Natural killer cell (primary cell): ENCODE measurements at regions not wholly inside any gene's neighbourhood (a gene's known extent, or its start where the extent isn't known, plus 50 kb on each side); places are given as distances from the start of the nearest gene placed in this dataset.
"Not testable (repeated sequence)": the region's sequence is repeated elsewhere in the genome, so short reads cannot be mapped to it uniquely, and the experiment has no call there.

Experiments
- ATAC-seq, 3 donors: fragments of 150-1000 bp in 2 of 3; fragments of 200-7000 bp in 1 of 3; cut with Tn5 transposase; 1 replicate in 1 of 3; 2 replicates in 2 of 3; pipeline ENCODE4 v1.10.0; 2021; ENCODE audit warnings: mild to moderate bottlenecking in 2 of 3, moderate library complexity in 2 of 3
- DNase-seq, 2 donors: peaks; one replicate each; pipeline versions ENCODE4 v3.0.0 to v3.0.0-alpha.2; 2013 to 2021; ENCODE audit warnings: mixed read lengths in 1 of 2
- H3K27ac ChIP-seq: one replicate; pipeline ENCODE4 v1.5.1; 2013; ENCODE audit warnings: mild to moderate bottlenecking, low read length
- H3K27me3 ChIP-seq: one replicate; pipeline ENCODE4 v1.6.1; 2013; ENCODE audit warnings: low read length; ENCODE audit not compliant: control insufficient read depth, insufficient read depth
- H3K36me3 ChIP-seq: one replicate; pipeline ENCODE4 v1.6.1; 2013; ENCODE audit warnings: low read length; ENCODE audit not compliant: control insufficient read depth, insufficient read depth
- H3K4me1 ChIP-seq: one replicate; pipeline ENCODE4 v1.6.1; 2013; ENCODE audit warnings: low read length; ENCODE audit not compliant: control insufficient read depth, insufficient read depth
- H3K4me3 ChIP-seq: one replicate; pipeline ENCODE4 v1.5.1; 2013; ENCODE audit warnings: low read length
- H3K9me3 ChIP-seq: one replicate; pipeline ENCODE4 v1.6.1; 2013; ENCODE audit warnings: low read length; ENCODE audit not compliant: control insufficient read depth, insufficient read depth
- H3K27ac Mint-ChIP-seq, 2 donors: one replicate each; pipeline ENCODE4 v1.8.0; 2022; ENCODE audit warnings: mild to moderate bottlenecking in 2 of 2, mixed read lengths in 2 of 2, moderate library complexity in 1 of 2
- H3K27me3 Mint-ChIP-seq, 2 donors: one replicate each; pipeline ENCODE4 v1.8.0; 2022; ENCODE audit warnings: low read depth in 2 of 2, mixed read lengths in 2 of 2
- H3K36me3 Mint-ChIP-seq: one replicate; pipeline ENCODE4 v1.8.0; 2022; ENCODE audit warnings: mixed read lengths
- H3K4me1 Mint-ChIP-seq, 2 donors: one replicate each; pipeline ENCODE4 v1.8.0; 2022; ENCODE audit warnings: mixed read lengths in 2 of 2
- H3K4me3 Mint-ChIP-seq: one replicate; pipeline ENCODE4 v1.8.0; 2022; ENCODE audit warnings: mild to moderate bottlenecking, moderate library complexity, mixed read lengths
- H3K9me3 Mint-ChIP-seq, 2 donors: one replicate each; pipeline ENCODE4 v1.8.0; 2022; ENCODE audit warnings: mixed read lengths in 2 of 2
- WGBS: methylation state at CpG from one replicate; pipeline ENCODE4 v1.1.7; 2013; ENCODE audit warnings: missing lambda C conversion rate; ENCODE audit not compliant: insufficient coverage; 5-methylcytosine and 5-hydroxymethylcytosine counted together
- intact Hi-C: fragments of 100-400 bp; cut with micrococcal nuclease; formaldehyde crosslinking; loops from one replicate; pipeline ENCODE4 v1.14.2; 2022
- TF ChIP-seq, protein P1 (sequence below): fragments of 200-600 bp; IDR thresholded peaks from one replicate; pipeline ENCODE4 v1.8.0; 2022; ENCODE audit warnings: antibody characterized with exemption

DNA sequence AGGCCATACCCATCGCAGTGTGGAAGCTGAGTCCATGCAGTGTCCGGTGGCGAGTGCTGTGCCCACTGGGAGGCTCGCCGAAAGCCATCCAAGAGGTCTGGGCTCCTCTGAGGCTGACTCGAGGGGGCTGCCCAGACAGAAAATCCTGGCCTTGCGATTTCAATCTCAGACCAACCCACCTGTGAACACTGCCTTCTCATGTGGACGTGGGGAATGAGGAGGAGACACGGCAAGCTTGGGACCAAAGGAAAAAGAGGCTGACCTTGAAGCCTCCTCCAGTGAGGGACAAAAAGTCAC is 157.2 kb upstream of the AFDN start:
- intact Hi-C loops: no loop called here
- Histone ChIP-seq H3K9me3 (peaks cover 5% of the 10 kb centered on the region), H3K36me3 (no peaks in the 10 kb centered on the region), H3K4me3 (no peak overlapping the region), H3K4me1 (no peaks in the 10 kb centered on the region), H3K27ac (no peak overlapping the region), H3K27me3 (no peaks in the 10 kb centered on the region)
- ATAC-seq: no peak
- Mint-ChIP-seq H3K4me3 (no peak overlapping the region), H3K4me1 (no peaks in the 10 kb centered on the region), H3K36me3 (no peaks in the 10 kb centered on the region), H3K9me3 (peaks cover 3 to 8% of the 10 kb centered on the region in 2 donors), H3K27me3 (peaks cover 2 to 3% of the 10 kb centered on the region in 2 donors), H3K27ac (no peak overlapping the region)
- DNase-seq: no peak
- TF ChIP-seq, protein P1, sequence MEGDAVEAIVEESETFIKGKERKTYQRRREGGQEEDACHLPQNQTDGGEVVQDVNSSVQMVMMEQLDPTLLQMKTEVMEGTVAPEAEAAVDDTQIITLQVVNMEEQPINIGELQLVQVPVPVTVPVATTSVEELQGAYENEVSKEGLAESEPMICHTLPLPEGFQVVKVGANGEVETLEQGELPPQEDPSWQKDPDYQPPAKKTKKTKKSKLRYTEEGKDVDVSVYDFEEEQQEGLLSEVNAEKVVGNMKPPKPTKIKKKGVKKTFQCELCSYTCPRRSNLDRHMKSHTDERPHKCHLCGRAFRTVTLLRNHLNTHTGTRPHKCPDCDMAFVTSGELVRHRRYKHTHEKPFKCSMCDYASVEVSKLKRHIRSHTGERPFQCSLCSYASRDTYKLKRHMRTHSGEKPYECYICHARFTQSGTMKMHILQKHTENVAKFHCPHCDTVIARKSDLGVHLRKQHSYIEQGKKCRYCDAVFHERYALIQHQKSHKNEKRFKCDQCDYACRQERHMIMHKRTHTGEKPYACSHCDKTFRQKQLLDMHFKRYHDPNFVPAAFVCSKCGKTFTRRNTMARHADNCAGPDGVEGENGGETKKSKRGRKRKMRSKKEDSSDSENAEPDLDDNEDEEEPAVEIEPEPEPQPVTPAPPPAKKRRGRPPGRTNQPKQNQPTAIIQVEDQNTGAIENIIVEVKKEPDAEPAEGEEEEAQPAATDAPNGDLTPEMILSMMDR: no peak
- WGBS: 89% methylated on average over 9 of the region's 9 CpGs

DNA sequence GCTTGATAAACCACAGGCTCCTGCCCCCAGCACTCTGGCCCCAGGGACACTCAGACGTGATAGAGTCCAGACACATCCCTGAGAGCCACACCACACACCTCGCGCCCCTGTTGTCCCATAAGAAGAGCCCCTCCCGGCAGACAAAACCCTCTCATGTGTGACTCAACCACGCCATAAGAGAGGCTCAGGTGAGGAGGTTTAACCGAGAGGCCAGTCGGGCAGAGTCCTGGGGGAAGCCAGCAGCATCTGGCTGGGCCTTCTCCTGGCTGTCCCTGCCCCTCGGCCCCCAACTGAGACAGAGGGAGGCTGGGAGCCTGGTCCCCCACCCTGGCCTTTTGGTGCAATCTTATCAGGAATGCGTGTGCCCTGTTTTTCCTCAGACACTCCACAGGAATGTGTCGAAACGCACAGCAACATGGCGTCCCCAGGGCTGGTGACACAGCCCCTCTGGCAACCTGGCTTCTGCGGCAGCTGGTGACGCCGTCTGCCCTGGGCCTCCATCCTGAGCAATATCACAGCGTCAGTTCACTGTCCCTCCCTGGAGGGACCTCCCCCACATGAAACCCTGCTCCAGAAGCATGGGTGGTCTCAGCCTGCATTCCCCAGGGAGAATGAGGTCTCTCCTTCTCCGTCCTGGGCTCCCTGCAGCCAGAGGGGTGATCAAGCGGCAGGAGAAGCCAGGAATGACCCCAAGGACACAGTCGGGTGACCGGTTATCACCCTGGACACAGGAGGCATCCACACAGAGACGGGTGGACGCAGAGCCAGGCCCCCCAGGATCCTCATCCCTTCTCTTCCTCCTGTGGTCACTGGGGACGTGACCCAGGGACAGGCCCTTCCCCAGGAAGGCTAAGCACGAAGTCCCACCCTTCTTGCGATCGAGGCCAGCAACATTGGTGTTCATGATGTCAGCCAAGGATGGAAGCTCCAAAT is 156.6 kb upstream of the AFDN start:
- H3K4me3 ChIP-seq: no peak overlapping the region
- H3K4me1 ChIP-seq: no peaks in the 10 kb centered on the region
- no peak for ATAC-seq
- Mint-ChIP-seq H3K4me3 (no peak overlapping the region), H3K4me1 (no peaks in the 10 kb centered on the region), H3K27me3 (peaks cover 2 to 8% of the 10 kb centered on the region in 2 donors), H3K36me3 (no peaks in the 10 kb centered on the region), H3K27ac (no peak overlapping the region), H3K9me3 (peaks cover 3 to 8% of the 10 kb centered on the region in 2 donors)
- intact Hi-C loops: no loop called here
- no peaks in the 10 kb centered on the region for H3K27me3 ChIP-seq
- TF ChIP-seq, protein P1: no peak
- DNase-seq: no peak
- H3K9me3 ChIP-seq: peaks cover 5% of the 10 kb centered on the region
- 91% methylated on average over 26 of the region's 26 CpGs for WGBS
- H3K27ac ChIP-seq: no peak overlapping the region
- H3K36me3 ChIP-seq: no peaks in the 10 kb centered on the region

DNA sequence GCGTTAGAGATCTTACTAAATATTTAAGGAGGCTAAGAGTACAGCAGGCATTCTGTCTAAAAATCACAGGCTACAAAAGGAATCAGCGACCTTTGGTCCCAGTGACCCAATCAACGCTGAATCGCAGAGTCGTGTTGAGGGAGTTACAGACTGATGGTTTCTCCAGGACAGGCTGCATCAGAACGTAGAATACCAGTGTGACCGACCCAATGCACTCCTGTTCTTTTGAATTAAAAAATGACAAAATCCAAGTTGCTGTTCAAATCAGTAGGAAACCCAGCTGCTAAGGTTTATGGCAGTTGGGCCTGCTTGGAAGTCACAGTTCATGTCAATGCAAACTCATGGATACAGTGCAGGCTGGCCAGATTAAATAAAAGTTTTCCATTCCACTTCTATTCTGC is 155.8 kb upstream of the AFDN start:
- Histone ChIP-seq H3K27me3 (no peaks in the 10 kb centered on the region), H3K4me1 (no peaks in the 10 kb centered on the region), H3K36me3 (no peaks in the 10 kb centered on the region), H3K4me3 (no peak overlapping the region), H3K27ac (no peak overlapping the region), H3K9me3 (peaks cover 5% of the 10 kb centered on the region)
- intact Hi-C loops: no loop called here
- Mint-ChIP-seq H3K9me3 (peaks cover 3 to 8% of the 10 kb centered on the region in 2 donors), H3K27ac (no peak overlapping the region), H3K4me3 (no peak overlapping the region), H3K27me3 (peaks cover 2 to 8% of the 10 kb centered on the region in 2 donors), H3K4me1 (no peaks in the 10 kb centered on the region), H3K36me3 (no peaks in the 10 kb centered on the region)
- WGBS: 91% methylated on average over 7 of the region's 7 CpGs
- TF ChIP-seq, protein P1: no peak
- DNase-seq: no peak
- ATAC-seq: no peak

DNA sequence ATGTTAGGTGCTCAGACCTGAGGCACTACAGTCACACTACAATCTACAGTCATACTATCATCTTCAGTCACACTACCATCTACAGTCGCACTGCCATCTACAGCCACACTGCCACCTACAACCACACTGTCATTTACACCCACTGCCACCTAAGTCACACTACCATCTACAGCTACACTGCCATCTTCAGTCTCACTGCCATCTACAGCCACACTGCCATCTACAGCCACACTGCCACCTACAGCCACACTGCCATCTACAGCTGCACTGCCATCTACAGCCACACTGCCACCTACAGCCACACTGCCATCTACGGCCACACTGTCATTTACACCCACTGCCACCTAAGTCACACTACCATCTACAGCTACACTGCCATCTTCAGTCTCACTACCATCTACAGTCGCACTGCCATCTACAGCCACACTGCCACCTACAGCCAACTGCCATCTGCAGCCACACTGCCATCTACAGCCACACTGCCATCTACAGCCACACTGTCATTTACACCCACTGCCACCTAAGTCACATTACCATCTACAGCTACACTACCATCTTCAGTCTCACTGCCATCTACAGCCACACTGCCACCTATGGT is 155.2 kb upstream of the AFDN start:
- H3K9me3 ChIP-seq, H3K4me3 ChIP-seq, H3K4me1 Mint-ChIP-seq, intact Hi-C loops, H3K9me3 Mint-ChIP-seq, H3K27me3 ChIP-seq, H3K27me3 Mint-ChIP-seq, DNase-seq, H3K4me3 Mint-ChIP-seq, H3K27ac ChIP-seq, H3K27ac Mint-ChIP-seq, ATAC-seq, H3K36me3 Mint-ChIP-seq, H3K36me3 ChIP-seq, H3K4me1 ChIP-seq: not testable (repeated sequence)
- 92% methylated on average over 3 of the region's 3 CpGs for WGBS
